ENCODE measurements at regions not wholly inside any gene's neighbourhood (a gene's known extent, or its start where the extent isn't known, plus 50 kb on each side); places are given as distances from the start of the nearest gene placed in this dataset.

GRCh38 chr7:19405541-19405940 lies 260.3 kb upstream of the FERD3L start:
- H3K27me3 Mint-ChIP-seq, result no peaks in the 10 kb centered on the region
- H3K36me3 Mint-ChIP-seq (ENCODE audit: low read depth), result no peaks in the 10 kb centered on the region
- no peak overlapping the region for H3K4me3 Mint-ChIP-seq
- no peaks in the 10 kb centered on the region for H3K9me3 Mint-ChIP-seq
- peaks cover 15% of the 10 kb centered on the region for H3K4me1 Mint-ChIP-seq (ENCODE audit: low read depth)
- H3K27ac Mint-ChIP-seq, result no peak overlapping the region
- intact Hi-C loops (cut with micrococcal nuclease), result no loop called here

DNA sequence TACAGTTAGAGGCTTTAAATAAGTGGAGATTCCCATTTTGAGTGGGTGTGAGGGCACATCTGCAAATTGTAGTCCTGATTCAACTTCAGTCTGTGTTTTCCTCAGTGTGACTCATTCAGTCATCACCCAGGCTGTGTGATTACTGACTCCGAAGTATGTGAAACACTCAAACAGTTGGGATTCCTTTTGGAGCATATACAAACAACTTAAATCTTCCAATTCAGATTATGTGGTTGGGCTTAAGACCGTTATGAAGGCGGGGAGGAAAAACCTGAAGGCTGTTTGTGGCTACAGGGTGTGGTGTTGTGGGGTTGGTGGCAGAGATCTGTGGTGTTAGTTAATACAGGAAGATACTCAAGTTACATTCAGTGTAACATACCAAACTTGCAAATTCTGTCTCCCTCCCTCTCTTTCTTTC lies 259.7 kb upstream of the FERD3L start:
- Mint-ChIP-seq H3K4me3 (no peak overlapping the region), H3K36me3 (ENCODE audit: low read depth) (no peaks in the 10 kb centered on the region), H3K4me1 (ENCODE audit: low read depth) (peaks cover 15% of the 10 kb centered on the region), H3K9me3 (no peaks in the 10 kb centered on the region), H3K27ac (peak overlapping the region; percentile 24), H3K27me3 (no peaks in the 10 kb centered on the region)
- intact Hi-C loops (cut with micrococcal nuclease), result no loop called here

DNA sequence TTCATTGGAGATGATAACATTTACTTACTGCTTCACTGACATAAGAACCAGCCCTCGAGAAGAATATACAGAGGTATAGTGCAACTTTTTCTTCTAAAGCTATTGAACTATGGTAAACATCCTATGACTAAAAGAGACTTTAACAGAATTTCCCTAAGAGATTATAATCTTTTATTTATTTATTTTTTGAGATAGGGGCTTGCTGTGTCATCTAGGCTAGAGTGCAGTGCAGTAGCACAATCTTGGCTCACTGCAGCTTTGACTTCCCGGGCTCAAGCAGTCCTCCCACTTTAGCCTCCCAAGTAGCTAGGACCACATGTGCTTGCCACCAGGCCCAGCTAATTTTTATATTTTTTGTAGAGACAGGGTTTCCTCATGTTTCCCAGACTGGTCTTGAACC lies 258.5 kb upstream of the FERD3L start:
- H3K4me1 Mint-ChIP-seq (ENCODE audit: low read depth), result peaks cover 17% of the 10 kb centered on the region

DNA sequence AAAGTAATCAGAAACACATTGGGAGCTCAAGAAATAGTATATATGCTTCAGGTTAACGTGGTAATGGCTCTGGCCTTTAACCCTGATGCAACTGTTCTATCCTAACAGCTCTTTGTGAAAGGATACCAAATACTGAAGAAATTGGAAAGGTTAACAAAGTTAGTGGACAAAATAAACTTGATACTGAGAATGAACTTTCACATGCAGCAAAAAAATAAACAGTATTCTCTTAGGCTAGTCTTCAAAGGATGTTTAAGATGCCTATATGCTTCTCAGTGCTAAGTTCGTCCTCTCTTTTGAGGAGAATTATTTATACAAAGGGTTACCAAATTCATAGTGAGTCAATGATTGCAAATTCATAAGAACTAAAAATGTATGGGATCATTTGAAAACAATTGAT lies 256.2 kb upstream of the FERD3L start:
- no peaks in the 10 kb centered on the region for H3K36me3 Mint-ChIP-seq (ENCODE audit: low read depth)
- H3K4me1 Mint-ChIP-seq (ENCODE audit: low read depth), result peaks cover 31% of the 10 kb centered on the region
- intact Hi-C loops (cut with micrococcal nuclease), result no loop called here
- H3K27me3 Mint-ChIP-seq, result no peaks in the 10 kb centered on the region
- H3K4me3 Mint-ChIP-seq, result no peak overlapping the region
- H3K27ac Mint-ChIP-seq, result no peak overlapping the region
- no peaks in the 10 kb centered on the region for H3K9me3 Mint-ChIP-seq

More for the DNA sequence above, 258.5 kb upstream of the FERD3L start:
- H3K27ac Mint-ChIP-seq, result no peak overlapping the region
- H3K9me3 Mint-ChIP-seq, result no peaks in the 10 kb centered on the region
- no peaks in the 10 kb centered on the region for H3K27me3 Mint-ChIP-seq
- intact Hi-C loops (cut with micrococcal nuclease), result no loop called here
- H3K36me3 Mint-ChIP-seq (ENCODE audit: low read depth), result no peaks in the 10 kb centered on the region
- H3K4me3 Mint-ChIP-seq, result no peak overlapping the region

- no peak overlapping the region for H3K4me3 Mint-ChIP-seq
- H3K27ac Mint-ChIP-seq, result no peak overlapping the region
- intact Hi-C loops (cut with micrococcal nuclease), result no loop called here
- no peaks in the 10 kb centered on the region for H3K36me3 Mint-ChIP-seq (ENCODE audit: low read depth)
- no peaks in the 10 kb centered on the region for H3K9me3 Mint-ChIP-seq
- no peaks in the 10 kb centered on the region for H3K27me3 Mint-ChIP-seq
- H3K4me1 Mint-ChIP-seq (ENCODE audit: low read depth), result peaks cover 27% of the 10 kb centered on the region
These were observed 255.6 kb upstream of the FERD3L start for GRCh38 chr7:19400758-19401254.

GRCh38 chr7:19397911-19398310 lies 252.7 kb upstream of the FERD3L start:
- Mint-ChIP-seq H3K4me3 (no peak overlapping the region), H3K9me3 (no peaks in the 10 kb centered on the region), H3K4me1 (ENCODE audit: low read depth) (peaks cover 16% of the 10 kb centered on the region), H3K27ac (no peak overlapping the region), H3K36me3 (ENCODE audit: low read depth) (no peaks in the 10 kb centered on the region), H3K27me3 (no peaks in the 10 kb centered on the region)
- intact Hi-C loops (cut with micrococcal nuclease), result no loop called here

GRCh38 chr7:19392246-19392645 lies 247.0 kb upstream of the FERD3L start:
- H3K4me1 Mint-ChIP-seq (ENCODE audit: low read depth), result no peaks in the 10 kb centered on the region
- no peaks in the 10 kb centered on the region for H3K9me3 Mint-ChIP-seq
- H3K27me3 Mint-ChIP-seq, result no peaks in the 10 kb centered on the region
- no peak overlapping the region for H3K4me3 Mint-ChIP-seq
- intact Hi-C loops (cut with micrococcal nuclease), result no loop called here
- no peaks in the 10 kb centered on the region for H3K36me3 Mint-ChIP-seq (ENCODE audit: low read depth)
- H3K27ac Mint-ChIP-seq, result no peak overlapping the region

DNA sequence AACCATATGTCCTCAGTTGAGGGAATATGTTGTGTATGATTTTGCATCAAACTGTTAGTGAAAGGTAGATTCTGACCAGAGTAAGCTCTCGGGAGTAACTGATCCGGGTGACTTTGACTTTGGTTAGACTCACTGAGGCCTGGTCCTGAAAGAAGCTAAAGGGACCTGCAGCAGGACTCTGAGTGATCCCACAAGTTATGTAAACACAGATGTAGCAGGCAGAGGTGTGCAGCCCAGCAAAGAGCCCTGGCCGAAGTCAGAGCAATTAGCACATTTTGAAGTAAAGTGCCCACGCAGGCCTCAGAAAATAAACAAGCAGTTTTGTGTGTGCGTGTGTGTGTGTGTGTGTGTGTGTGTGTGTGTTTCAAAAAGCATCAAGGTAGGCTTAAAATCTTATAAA lies 245.6 kb upstream of the FERD3L start:
- no peaks in the 10 kb centered on the region for H3K9me3 Mint-ChIP-seq
- no peak overlapping the region for H3K4me3 Mint-ChIP-seq
- intact Hi-C loops (cut with micrococcal nuclease), result no loop called here
- H3K27me3 Mint-ChIP-seq, result no peaks in the 10 kb centered on the region
- H3K27ac Mint-ChIP-seq, result no peak overlapping the region
- H3K4me1 Mint-ChIP-seq (ENCODE audit: low read depth), result no peaks in the 10 kb centered on the region
- no peaks in the 10 kb centered on the region for H3K36me3 Mint-ChIP-seq (ENCODE audit: low read depth)

GRCh38 chr7:19381321-19381720 lies 236.1 kb upstream of the FERD3L start:
- intact Hi-C loops (cut with micrococcal nuclease), result no loop called here
- Mint-ChIP-seq H3K4me3 (no peak overlapping the region), H3K4me1 (ENCODE audit: low read depth) (peaks cover 5% of the 10 kb centered on the region), H3K27ac (no peak overlapping the region), H3K36me3 (ENCODE audit: low read depth) (no peaks in the 10 kb centered on the region), H3K27me3 (no peaks in the 10 kb centered on the region), H3K9me3 (no peaks in the 10 kb centered on the region)

DNA sequence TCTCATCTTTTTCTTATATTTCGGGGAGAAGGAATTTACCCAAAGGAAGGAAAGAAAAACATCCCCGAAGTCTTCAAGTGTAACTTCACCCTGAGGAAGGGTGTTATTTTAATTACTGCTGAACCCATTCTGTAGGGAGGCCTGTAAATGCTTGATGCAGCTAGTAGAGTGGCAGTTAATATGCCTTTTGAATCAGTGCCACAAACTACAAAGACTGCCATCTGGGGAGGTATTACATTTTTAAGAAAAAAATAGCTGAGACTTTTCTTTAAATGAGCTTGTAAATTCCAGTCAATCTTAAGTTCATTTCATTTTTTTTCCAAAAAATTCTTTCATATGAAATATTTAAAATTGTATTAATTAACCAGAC lies 233.1 kb upstream of the FERD3L start:
- Mint-ChIP-seq H3K27me3 (no peaks in the 10 kb centered on the region), H3K4me3 (no peak overlapping the region), H3K36me3 (ENCODE audit: low read depth) (no peaks in the 10 kb centered on the region), H3K27ac (no peak overlapping the region), H3K9me3 (no peaks in the 10 kb centered on the region), H3K4me1 (ENCODE audit: low read depth) (peaks cover 5% of the 10 kb centered on the region)
- intact Hi-C loops (cut with micrococcal nuclease), result no loop called here

DNA sequence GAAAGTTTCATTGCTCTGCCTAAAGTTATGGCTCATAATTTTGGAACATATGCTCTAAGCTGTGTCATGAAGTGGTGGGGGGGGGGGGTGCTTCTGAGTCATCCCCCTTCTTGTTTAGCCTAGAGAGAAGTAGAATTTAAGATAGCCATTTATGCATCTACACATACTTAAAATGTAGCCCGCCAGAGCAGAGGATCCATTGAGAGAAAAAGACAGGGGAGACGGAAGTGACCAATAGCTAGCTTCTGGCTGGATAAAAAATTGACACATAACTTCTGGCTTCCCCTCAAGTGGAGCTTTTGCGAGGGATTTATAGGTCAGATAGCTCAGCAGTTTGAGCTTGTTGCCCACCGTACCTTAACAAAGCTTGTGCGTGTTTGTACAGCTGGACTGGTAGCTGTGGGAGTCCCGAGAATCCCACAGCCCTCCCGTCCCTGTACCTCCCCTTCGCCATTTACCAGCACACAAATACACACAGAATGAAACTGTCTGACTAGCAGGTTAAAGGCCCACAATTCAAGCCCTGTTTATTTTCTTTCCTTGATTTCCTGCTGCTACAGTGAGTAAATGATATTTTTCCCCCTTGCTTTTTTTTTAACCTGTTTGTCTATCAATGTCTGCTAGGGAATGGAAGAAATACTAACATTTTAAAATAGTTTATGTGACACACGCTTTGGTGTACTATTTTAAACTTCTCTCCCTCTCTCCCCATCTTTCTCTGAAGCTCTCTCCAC lies 232.6 kb upstream of the FERD3L start:
- no peaks in the 10 kb centered on the region for H3K36me3 Mint-ChIP-seq (ENCODE audit: low read depth)
- H3K9me3 Mint-ChIP-seq, result no peaks in the 10 kb centered on the region
- no peak overlapping the region for H3K27ac Mint-ChIP-seq
- intact Hi-C loops (cut with micrococcal nuclease), result no loop called here
- no peaks in the 10 kb centered on the region for H3K27me3 Mint-ChIP-seq
- peaks cover 5% of the 10 kb centered on the region for H3K4me1 Mint-ChIP-seq (ENCODE audit: low read depth)
- H3K4me3 Mint-ChIP-seq, result no peak overlapping the region

- intact Hi-C loops (cut with micrococcal nuclease), result no loop called here
- H3K9me3 Mint-ChIP-seq, result no peaks in the 10 kb centered on the region
- H3K27me3 Mint-ChIP-seq, result no peaks in the 10 kb centered on the region
- H3K36me3 Mint-ChIP-seq (ENCODE audit: low read depth), result no peaks in the 10 kb centered on the region
- H3K27ac Mint-ChIP-seq, result no peak overlapping the region
- H3K4me1 Mint-ChIP-seq (ENCODE audit: low read depth), result peaks cover 5% of the 10 kb centered on the region
- H3K4me3 Mint-ChIP-seq, result no peak overlapping the region
These were observed 231.3 kb upstream of the FERD3L start for GRCh38 chr7:19376538-19376937.

GRCh38 chr7:19375976-19376375 lies 230.8 kb upstream of the FERD3L start:
- intact Hi-C loops (cut with micrococcal nuclease), result no loop called here
- Mint-ChIP-seq H3K36me3 (ENCODE audit: low read depth) (no peaks in the 10 kb centered on the region), H3K27ac (no peak overlapping the region)

DNA sequence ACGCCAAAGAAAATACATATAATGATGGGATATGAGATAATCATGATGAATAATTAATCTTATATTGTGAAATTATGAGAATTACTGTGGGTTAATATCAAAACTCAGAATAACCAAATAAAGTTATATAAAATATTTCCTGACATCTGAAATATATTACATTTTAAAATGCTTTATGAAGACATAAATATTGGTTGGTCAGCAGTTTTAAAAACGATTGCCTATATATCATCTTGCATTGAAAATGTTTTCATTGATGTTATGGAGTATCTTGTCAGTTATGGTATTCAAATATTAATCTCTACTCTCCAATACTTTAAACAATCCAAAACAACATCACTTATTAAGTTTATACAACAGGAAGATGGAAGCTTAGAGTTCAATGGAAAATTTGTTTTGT lies 228.1 kb upstream of the FERD3L start:
- intact Hi-C loops (cut with micrococcal nuclease), result no loop called here
- Mint-ChIP-seq H3K27ac (no peak overlapping the region), H3K4me1 (ENCODE audit: low read depth) (peaks cover 5% of the 10 kb centered on the region), H3K27me3 (no peaks in the 10 kb centered on the region), H3K9me3 (no peaks in the 10 kb centered on the region), H3K4me3 (no peak overlapping the region), H3K36me3 (ENCODE audit: low read depth) (no peaks in the 10 kb centered on the region)

More at GRCh38 chr7:19375976-19376375, 230.8 kb upstream of the FERD3L start:
- Mint-ChIP-seq H3K4me3 (no peak overlapping the region), H3K27me3 (no peaks in the 10 kb centered on the region), H3K9me3 (no peaks in the 10 kb centered on the region), H3K4me1 (ENCODE audit: low read depth) (peaks cover 5% of the 10 kb centered on the region)

DNA sequence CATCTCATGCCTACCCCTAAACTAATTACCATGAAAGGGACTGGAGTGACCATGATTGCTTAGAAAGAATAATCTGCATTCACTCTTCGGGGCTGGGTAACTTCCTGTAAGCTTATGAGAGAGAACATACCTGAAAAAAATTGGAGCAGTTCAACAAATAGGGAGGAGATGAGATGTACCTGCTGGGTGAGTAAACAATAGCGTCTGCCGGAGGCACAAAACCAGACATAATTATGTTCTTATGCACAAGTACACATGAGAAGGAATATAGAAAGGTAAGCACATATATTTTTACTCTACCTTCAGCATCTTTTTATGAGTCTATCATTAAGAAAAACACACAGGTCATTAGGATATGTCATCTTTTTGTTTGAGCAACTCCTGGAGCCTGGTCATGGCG lies 224.6 kb upstream of the FERD3L start:
- H3K27ac Mint-ChIP-seq, result no peak overlapping the region
- no peaks in the 10 kb centered on the region for H3K27me3 Mint-ChIP-seq
- no peak overlapping the region for H3K4me3 Mint-ChIP-seq
- H3K9me3 Mint-ChIP-seq, result no peaks in the 10 kb centered on the region
- H3K36me3 Mint-ChIP-seq (ENCODE audit: low read depth), result no peaks in the 10 kb centered on the region
- intact Hi-C loops (cut with micrococcal nuclease), result no loop called here
- no peaks in the 10 kb centered on the region for H3K4me1 Mint-ChIP-seq (ENCODE audit: low read depth)
